AG09309 (cell line): ENCODE measurements at regions not wholly inside any gene's neighbourhood (a gene's known extent, or its start where the extent isn't known, plus 50 kb on each side); places are given as distances from the start of the nearest gene placed in this dataset.

Source experiments
- DNase-seq: peaks from one replicate; pipeline ENCODE4 v3.0.0-alpha.2; 2010; ENCODE audit warnings: low read depth
- H3K4me3 ChIP-seq: 2 replicates; pipeline ENCODE4 v1.5.1; 2011; ENCODE audit warnings: mild to moderate bottlenecking, low read depth, low read length, moderate library complexity; ENCODE audit not compliant: control insufficient read depth
- TF ChIP-seq, protein P1 (sequence below): IDR thresholded peaks from 2 replicates; pipeline ENCODE4 v1.5.1; 2011; ENCODE audit warnings: mild to moderate bottlenecking, low read depth, low read length, inconsistent platforms; ENCODE audit not compliant: insufficient read depth, control insufficient read depth; ENCODE audit errors: missing control alignments

DNA sequence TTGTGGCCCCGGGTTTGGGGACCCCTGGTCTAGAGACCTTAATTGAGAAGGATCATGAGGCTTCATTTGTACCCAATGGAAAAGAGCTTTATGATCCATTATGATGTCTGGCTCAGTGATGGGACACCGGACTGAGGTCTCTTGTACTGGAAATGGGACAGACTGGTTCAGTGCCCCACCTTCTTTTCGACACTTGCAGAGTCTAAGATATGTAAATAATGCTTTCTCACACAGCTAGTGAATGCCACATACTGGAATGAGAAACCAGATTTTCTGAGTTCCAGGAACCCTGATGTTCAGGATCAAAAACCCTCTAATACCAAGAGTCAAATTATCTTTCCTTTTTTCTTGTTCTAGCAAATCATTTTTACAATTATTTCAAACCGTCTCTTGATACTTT is 116.3 kb upstream of the ARPP21 start:
- TF ChIP-seq, protein P1, sequence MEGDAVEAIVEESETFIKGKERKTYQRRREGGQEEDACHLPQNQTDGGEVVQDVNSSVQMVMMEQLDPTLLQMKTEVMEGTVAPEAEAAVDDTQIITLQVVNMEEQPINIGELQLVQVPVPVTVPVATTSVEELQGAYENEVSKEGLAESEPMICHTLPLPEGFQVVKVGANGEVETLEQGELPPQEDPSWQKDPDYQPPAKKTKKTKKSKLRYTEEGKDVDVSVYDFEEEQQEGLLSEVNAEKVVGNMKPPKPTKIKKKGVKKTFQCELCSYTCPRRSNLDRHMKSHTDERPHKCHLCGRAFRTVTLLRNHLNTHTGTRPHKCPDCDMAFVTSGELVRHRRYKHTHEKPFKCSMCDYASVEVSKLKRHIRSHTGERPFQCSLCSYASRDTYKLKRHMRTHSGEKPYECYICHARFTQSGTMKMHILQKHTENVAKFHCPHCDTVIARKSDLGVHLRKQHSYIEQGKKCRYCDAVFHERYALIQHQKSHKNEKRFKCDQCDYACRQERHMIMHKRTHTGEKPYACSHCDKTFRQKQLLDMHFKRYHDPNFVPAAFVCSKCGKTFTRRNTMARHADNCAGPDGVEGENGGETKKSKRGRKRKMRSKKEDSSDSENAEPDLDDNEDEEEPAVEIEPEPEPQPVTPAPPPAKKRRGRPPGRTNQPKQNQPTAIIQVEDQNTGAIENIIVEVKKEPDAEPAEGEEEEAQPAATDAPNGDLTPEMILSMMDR = no peak
- DNase-seq = no peak
- no peak overlapping the region for H3K4me3 ChIP-seq

DNA sequence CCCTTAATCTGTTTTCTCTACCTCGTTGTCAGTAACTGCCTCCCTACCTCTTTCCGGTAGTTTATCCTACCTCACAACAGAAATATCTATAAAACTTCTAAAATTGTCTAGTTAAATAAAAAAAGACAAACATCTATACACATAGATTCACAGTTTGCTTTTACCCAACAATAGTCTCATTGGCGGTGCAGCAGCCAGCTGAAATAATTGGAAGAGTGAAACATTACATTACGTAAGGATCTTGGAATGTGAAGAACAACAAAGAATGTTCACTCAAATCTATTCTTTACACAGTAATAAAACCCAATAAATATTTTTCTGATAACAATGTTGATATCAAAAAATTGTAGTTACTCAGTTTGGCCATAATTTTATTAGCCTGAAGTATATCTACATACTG is 115.5 kb upstream of the ARPP21 start:
- TF ChIP-seq, protein P1 = no peak
- no peak for DNase-seq

DNA sequence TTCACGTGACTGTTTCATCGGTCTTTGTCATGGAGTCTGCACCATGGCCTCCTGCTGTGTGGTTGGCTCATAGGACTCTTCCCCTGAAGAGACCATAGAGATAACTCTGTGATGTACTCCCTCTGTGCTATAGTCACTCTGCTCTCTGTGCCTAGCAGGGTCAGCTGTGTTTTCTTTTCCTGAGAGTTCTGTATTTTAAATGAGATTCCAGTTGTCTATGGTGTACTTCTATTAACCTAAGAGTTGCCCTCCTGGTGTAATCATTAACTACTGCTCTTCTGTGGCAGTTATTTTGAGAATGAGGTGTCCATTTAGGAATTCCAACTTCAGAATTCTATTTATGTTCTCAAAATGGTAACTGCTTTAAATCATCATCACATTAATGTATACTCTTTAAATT is 114.5 kb upstream of the ARPP21 start:
- DNase-seq = no peak
- no peak overlapping the region for H3K4me3 ChIP-seq
- TF ChIP-seq, protein P1 = no peak

More for the DNA sequence above, 115.5 kb upstream of the ARPP21 start:
- no peak overlapping the region for H3K4me3 ChIP-seq

DNA sequence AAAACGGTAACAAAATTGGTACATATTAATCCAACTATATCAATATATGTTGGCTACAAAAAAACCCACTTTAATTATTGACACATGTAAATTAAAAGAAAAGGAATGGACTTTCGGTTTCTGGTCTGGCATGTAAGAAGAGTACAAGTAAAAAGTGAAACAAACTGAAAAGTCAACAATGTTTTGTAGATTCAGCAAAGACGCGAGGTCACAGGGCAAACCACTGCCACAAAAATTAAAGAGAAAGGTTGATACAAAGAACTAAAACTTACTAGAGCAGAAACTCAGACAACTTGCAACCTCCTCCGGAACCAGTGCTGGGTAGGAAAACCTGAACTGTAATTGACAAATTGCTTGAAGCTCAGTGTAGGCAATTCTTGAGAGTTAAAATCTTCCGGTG is 110.6 kb upstream of the ARPP21 start:
- no peak for DNase-seq
- no peak overlapping the region for H3K4me3 ChIP-seq
- TF ChIP-seq, protein P1 = no peak

DNA sequence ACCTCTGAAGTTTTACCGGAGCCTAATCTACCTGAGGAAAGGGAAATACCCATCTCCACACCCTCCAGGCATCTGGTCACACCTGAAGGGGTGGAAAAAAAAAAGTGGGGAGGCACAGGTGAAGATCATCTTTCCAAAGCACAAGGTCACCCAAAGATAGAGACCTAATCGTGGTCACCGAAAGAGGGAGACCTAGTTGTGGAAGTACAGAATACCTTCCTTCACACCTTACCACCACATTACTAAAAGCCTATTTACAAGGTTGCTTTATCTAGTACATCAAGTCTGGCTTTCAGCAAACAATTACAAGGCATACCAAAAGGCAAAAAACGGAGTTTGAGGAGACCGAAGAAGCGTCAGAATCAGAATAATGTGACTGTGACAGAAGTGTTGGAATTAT is 110.0 kb upstream of the ARPP21 start:
- DNase-seq = no peak

DNA sequence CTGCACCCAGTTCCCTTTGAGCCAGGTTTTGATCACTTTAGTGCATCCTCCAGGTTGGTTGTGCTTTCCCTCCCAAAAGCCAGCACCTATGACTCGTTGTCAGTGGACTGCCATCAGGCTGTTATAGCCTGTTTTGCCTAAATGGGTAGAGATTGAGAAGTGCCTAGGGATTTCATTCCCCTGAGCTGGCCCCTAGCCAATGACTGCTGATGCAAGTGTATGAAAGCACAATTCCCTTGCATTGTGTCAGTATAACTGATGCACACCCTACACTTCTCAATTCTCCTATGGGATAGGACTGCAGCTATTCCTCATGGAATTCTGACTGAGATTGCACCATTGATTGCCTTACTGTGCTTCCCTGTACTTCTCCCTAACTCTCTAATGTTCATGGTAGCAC is 102.1 kb upstream of the ARPP21 start:
- DNase-seq = no peak

More for the DNA sequence above, 110.0 kb upstream of the ARPP21 start:
- H3K4me3 ChIP-seq = no peak overlapping the region
- TF ChIP-seq, protein P1 = no peak

More for the DNA sequence above, 102.1 kb upstream of the ARPP21 start:
- no peak overlapping the region for H3K4me3 ChIP-seq
- TF ChIP-seq, protein P1 = no peak
